ENCODE measurements at regions not wholly inside any gene's neighbourhood (a gene's known extent, or its start where the extent isn't known, plus 50 kb on each side); places are given as distances from the start of the nearest gene placed in this dataset.
"Not testable (repeated sequence)": the region's sequence is repeated elsewhere in the genome, so short reads cannot be mapped to it uniquely, and the experiment has no call there.

DNA sequence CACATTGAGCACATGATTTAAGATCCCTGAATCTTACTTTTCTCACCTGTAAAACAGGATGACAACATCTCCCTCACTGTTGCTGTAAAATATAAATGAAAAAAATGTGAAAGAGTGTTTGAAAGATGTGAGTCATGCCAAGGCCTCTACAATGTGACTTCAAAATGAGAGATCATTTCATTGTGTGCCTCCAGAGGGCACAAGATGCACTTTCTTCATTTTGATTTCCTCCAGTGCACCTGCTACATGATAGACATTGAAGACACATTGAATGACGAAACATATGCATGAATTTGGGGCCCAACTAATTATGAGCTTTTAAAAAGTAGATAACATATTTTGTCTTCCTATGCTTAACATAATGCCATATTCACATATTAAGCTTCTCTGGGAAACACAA is 170.3 kb downstream of the MOBP start:
- TF ChIP-seq, protein P1, sequence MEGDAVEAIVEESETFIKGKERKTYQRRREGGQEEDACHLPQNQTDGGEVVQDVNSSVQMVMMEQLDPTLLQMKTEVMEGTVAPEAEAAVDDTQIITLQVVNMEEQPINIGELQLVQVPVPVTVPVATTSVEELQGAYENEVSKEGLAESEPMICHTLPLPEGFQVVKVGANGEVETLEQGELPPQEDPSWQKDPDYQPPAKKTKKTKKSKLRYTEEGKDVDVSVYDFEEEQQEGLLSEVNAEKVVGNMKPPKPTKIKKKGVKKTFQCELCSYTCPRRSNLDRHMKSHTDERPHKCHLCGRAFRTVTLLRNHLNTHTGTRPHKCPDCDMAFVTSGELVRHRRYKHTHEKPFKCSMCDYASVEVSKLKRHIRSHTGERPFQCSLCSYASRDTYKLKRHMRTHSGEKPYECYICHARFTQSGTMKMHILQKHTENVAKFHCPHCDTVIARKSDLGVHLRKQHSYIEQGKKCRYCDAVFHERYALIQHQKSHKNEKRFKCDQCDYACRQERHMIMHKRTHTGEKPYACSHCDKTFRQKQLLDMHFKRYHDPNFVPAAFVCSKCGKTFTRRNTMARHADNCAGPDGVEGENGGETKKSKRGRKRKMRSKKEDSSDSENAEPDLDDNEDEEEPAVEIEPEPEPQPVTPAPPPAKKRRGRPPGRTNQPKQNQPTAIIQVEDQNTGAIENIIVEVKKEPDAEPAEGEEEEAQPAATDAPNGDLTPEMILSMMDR (IDR thresholded peaks at IDR 0.05) = no peak
- no peaks in the 10 kb centered on the region for H3K9me3 Mint-ChIP-seq
- ChIA-PET CTCF (interaction anchor here (0.7 kb wide), 1 partner anchor 282 kb away, joined by 3 read pairs; no protein-coding TSS in a partner anchor), POLR2A (no interaction called here)
- intact Hi-C loops (cut with micrococcal nuclease) = no loop called here
- peaks cover 8% of the 10 kb centered on the region for H3K27me3 Mint-ChIP-seq
- peaks cover 17% of the 10 kb centered on the region for H3K4me1 Mint-ChIP-seq (ENCODE audit: low read depth)
- no peak overlapping the region for H3K27ac Mint-ChIP-seq
- DNase-seq (peak; percentile 4), ATAC-seq (peak; percentile 50)
- no peak overlapping the region for H3K4me3 Mint-ChIP-seq
- H3K36me3 Mint-ChIP-seq (ENCODE audit: low read depth) = no peaks in the 10 kb centered on the region

DNA sequence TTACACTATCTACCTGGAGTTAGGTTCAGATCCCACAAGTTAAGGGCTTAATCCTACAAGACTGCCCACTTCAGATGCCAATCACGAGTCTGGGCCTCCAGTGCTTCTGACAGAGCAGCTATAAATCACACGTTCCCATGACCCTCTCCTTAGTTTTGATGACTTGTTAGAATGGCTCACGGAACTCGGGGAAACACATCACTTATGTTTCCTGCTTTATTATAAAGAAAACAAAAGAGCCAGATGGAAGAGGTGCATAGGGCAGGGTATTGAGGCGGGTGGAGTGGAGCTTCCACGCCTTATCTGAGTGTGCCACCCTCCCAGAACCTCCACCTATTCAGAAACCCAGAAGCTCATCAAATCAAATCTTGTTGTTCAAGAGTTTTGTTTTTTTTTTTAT is 170.8 kb downstream of the MOBP start:
- peaks cover 17% of the 10 kb centered on the region for H3K4me1 Mint-ChIP-seq (ENCODE audit: low read depth)
- no peaks in the 10 kb centered on the region for H3K9me3 Mint-ChIP-seq
- ATAC-seq = no peak
- intact Hi-C loops (cut with micrococcal nuclease) = no loop called here
- no peak overlapping the region for H3K4me3 Mint-ChIP-seq
- TF ChIP-seq, protein P1 (IDR thresholded peaks at IDR 0.05) = no peak
- DNase-seq = no peak
- no peaks in the 10 kb centered on the region for H3K36me3 Mint-ChIP-seq (ENCODE audit: low read depth)
- ChIA-PET CTCF (no interaction called here), POLR2A (no interaction called here)
- H3K27ac Mint-ChIP-seq = no peak overlapping the region
- H3K27me3 Mint-ChIP-seq = peaks cover 8% of the 10 kb centered on the region

DNA sequence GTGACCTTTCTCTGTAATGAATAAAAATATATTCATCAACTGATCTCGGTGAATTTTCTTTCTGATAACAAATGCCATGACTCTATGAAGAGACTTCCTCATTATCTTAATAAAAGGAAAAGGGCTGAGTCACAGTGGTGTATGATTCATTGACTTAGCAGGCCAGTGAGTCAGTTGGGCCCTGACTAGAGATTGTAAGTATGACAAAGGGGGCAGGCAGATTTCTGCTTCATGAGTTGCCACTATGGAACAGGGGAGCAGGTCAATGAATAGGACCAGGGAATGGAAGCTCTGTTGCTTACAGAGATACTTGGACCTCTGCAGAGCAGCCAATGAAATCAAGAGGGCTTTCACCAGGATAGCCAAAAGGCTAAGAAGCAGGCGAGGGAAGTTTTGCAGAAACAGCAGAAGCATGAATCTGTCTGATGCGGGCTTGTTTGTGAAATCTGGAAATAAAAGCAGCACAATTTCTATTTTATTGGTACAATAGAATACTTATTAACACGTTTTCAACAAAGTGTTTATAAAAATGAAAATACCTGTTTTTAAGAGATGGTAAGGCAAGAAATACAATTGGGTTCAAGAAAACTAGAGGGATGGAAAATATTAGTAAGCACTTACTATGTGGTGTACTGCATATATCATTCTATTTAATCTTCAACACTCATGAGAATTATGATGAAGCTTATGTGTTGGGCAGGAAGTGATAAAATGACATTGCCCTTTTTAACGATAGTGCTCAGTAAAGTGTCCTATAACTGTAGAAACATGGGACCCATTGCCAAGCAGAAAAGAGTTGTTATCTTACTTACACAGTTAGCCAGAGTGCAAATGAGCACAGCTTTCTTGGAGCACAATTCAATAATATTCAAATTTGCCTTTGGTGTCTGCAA is 169.8 kb upstream of the MYRIP start:
- Mint-ChIP-seq H3K4me1 (ENCODE audit: low read depth) (peaks cover 17% of the 10 kb centered on the region), H3K27me3 (peaks cover 8% of the 10 kb centered on the region), H3K36me3 (ENCODE audit: low read depth) (no peaks in the 10 kb centered on the region), H3K9me3 (no peaks in the 10 kb centered on the region), H3K4me3 (no peak overlapping the region), H3K27ac (peak overlapping the region; percentile 4)
- peak; percentile 86 for ATAC-seq
- CTCF ChIA-PET = interaction anchor here (1.3 kb wide), 1 partner anchor 194 kb away, joined by 3 read pairs; no protein-coding TSS in a partner anchor
- TF ChIP-seq, protein P1 (IDR thresholded peaks at IDR 0.05) = no peak
- intact Hi-C loops (cut with micrococcal nuclease) = no loop called here
- POLR2A ChIA-PET = no interaction called here
- DNase-seq = peak; percentile 40

DNA sequence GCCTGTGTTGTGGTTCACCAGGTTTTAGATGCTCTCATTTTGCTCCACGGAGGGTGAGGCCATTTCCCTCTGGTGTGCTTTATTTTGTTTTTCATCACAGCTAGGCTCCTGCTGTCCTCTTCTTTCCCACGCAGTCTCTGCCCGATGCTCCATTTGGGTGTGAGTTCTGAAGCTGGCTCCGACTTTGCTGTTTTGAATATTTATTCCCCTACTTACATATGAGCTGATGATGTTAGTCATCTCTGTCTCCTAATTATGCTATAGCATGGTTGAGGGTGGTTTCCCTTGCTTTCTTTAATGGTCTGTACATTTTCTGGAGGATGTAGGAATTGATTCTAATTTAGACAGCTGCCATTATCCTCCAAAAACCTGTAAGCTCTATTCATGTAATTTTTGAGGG is 168.1 kb upstream of the MYRIP start:
- H3K4me3 Mint-ChIP-seq = no peak overlapping the region
- peaks cover 17% of the 10 kb centered on the region for H3K4me1 Mint-ChIP-seq (ENCODE audit: low read depth)
- no peak overlapping the region for H3K27ac Mint-ChIP-seq
- no peak for ATAC-seq
- no peak for DNase-seq
- intact Hi-C loops (cut with micrococcal nuclease) = no loop called here
- TF ChIP-seq, protein P1 (IDR thresholded peaks at IDR 0.05) = no peak
- CTCF ChIA-PET = no interaction called here
- POLR2A ChIA-PET = no interaction called here
- H3K9me3 Mint-ChIP-seq = no peaks in the 10 kb centered on the region
- H3K36me3 Mint-ChIP-seq (ENCODE audit: low read depth) = no peaks in the 10 kb centered on the region
- H3K27me3 Mint-ChIP-seq = peaks cover 8% of the 10 kb centered on the region

DNA sequence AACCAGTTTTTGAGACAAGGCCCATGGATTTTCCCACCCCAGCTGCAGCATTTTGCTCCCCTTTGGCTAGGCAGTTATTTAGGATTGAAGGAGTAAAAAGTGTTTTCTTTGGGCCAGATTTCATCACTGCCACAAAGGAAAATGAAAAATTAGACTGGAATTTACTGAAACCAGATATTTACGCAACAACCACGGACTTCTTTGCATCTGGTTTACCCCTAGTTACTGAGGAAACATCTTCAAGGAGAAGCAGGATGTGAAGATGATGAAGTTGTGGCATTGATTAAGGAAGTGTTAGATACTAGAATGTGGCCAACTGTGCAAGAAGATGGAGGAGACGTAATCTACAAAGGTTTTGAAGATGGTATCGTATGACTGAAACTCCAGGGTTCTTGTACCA is 165.2 kb upstream of the MYRIP start:
- TF ChIP-seq, protein P1 (IDR thresholded peaks at IDR 0.05) = no peak
- H3K27me3 Mint-ChIP-seq = peaks cover 10% of the 10 kb centered on the region
- no peak for DNase-seq
- intact Hi-C loops (cut with micrococcal nuclease) = no loop called here
- peaks cover 1% of the 10 kb centered on the region for H3K9me3 Mint-ChIP-seq
- no peak overlapping the region for H3K4me3 Mint-ChIP-seq
- H3K27ac Mint-ChIP-seq = no peak overlapping the region
- no peaks in the 10 kb centered on the region for H3K36me3 Mint-ChIP-seq (ENCODE audit: low read depth)
- CTCF ChIA-PET = no interaction called here
- POLR2A ChIA-PET = no interaction called here
- no peak for ATAC-seq
- peaks cover 14% of the 10 kb centered on the region for H3K4me1 Mint-ChIP-seq (ENCODE audit: low read depth)

DNA sequence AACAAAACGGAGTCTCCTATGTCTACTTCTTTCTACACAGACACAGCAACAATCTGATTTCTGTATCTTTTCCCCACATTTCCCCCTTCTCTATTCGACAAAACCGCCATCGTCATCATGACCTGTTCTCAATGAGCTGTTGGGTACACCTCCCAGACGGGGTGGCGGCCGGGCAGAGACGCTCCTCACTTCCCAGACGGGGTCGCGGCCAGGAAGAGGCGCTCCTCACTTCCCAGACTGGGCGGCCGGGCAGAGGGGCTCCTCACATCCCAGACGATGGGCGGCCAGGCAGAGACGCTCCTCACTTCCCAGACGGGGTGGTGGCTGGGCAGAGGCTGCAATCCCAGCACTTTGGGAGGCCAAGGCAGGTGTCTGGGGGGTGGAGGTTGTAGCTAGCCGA is 158.2 kb upstream of the MYRIP start:
- DNase-seq; H3K9me3 Mint-ChIP-seq; H3K27ac Mint-ChIP-seq; POLR2A ChIA-PET; ATAC-seq; CTCF ChIA-PET; intact Hi-C loops (cut with micrococcal nuclease); H3K4me3 Mint-ChIP-seq; H3K36me3 Mint-ChIP-seq (ENCODE audit: low read depth); H3K27me3 Mint-ChIP-seq; H3K4me1 Mint-ChIP-seq (ENCODE audit: low read depth): not testable (repeated sequence)
